Thymus (tissue), 11 donors: ENCODE measurements at regions not wholly inside any gene's neighbourhood (a gene's known extent, or its start where the extent isn't known, plus 50 kb on each side); places are given as distances from the start of the nearest gene placed in this dataset.

Experiments
- DNase-seq, 9 donors: peaks; one replicate each; pipeline ENCODE4 v3.0.0-alpha.2; 2013; ENCODE audit warnings: low spot score in 9 of 9, low read depth in 6 of 9, missing footprints in 1 of 9
- H3K27ac ChIP-seq, 2 donors: one replicate each; pipeline ENCODE4 v1.5.1; 2013; ENCODE audit warnings: control low read depth in 1 of 2, low read depth in 1 of 2, low read length in 1 of 2, mild to moderate bottlenecking in 1 of 2, moderate library complexity in 1 of 2
- H3K27me3 ChIP-seq, 2 donors: one replicate each; pipeline ENCODE4 v1.5.1; 2013; ENCODE audit warnings: low read length in 1 of 2; ENCODE audit not compliant: control insufficient read depth in 2 of 2, insufficient read depth in 1 of 2
- H3K36me3 ChIP-seq, 2 donors: one replicate each; pipeline ENCODE4 v1.5.1; 2013; ENCODE audit warnings: low read length in 1 of 2, mild to moderate bottlenecking in 1 of 2, moderate library complexity in 1 of 2; ENCODE audit not compliant: control insufficient read depth in 2 of 2, insufficient read depth in 2 of 2
- H3K4me1 ChIP-seq, 2 donors: one replicate each; pipeline ENCODE4 v1.5.1; 2013; ENCODE audit warnings: low read length in 2 of 2; ENCODE audit not compliant: control insufficient read depth in 2 of 2, insufficient read depth in 2 of 2
- H3K4me3 ChIP-seq, 2 donors: one replicate each; pipeline ENCODE4 v1.5.1; 2013; ENCODE audit warnings: low read length in 2 of 2, control low read depth in 1 of 2, mild to moderate bottlenecking in 1 of 2
- H3K9me3 ChIP-seq, 2 donors: one replicate each; pipeline ENCODE4 v1.5.1; 2013; ENCODE audit warnings: low read length in 1 of 2, mild to moderate bottlenecking in 1 of 2; ENCODE audit not compliant: control insufficient read depth in 2 of 2, insufficient read depth in 1 of 2
- WGBS: extraction: QIAGEN DNeasy Blood & Tissue Kit; methylation state at CpG from one replicate; pipeline ENCODE4 v1.1.7; 2013; 5-methylcytosine and 5-hydroxymethylcytosine counted together
- donor health status: healthy.

- WGBS = 92% methylated on average over 5 of the region's 5 CpGs
- no peak for DNase-seq
- H3K4me1 ChIP-seq = no peaks in the 10 kb centered on the region
Measured at GRCh38 chr6:2360716-2361115, 115.3 kb upstream of the GMDS start.

GRCh38 chr6:2360126-2360525 is 114.7 kb upstream of the GMDS start:
- Histone ChIP-seq H3K4me1 (no peaks in the 10 kb centered on the region), H3K27me3 (no peaks in the 10 kb centered on the region), H3K4me3 (no peak overlapping the region), H3K36me3 (no peaks in the 10 kb centered on the region), H3K27ac (no peak overlapping the region), H3K9me3 (no peaks in the 10 kb centered on the region)
- 85% methylated on average over 5 of the region's 5 CpGs for WGBS
- DNase-seq = no peak

More at GRCh38 chr6:2360716-2361115, 115.3 kb upstream of the GMDS start:
- no peak overlapping the region for H3K27ac ChIP-seq
- H3K27me3 ChIP-seq = no peaks in the 10 kb centered on the region
- no peaks in the 10 kb centered on the region for H3K36me3 ChIP-seq
- no peak overlapping the region for H3K4me3 ChIP-seq
- H3K9me3 ChIP-seq = no peaks in the 10 kb centered on the region

- H3K4me1 ChIP-seq = no peaks in the 10 kb centered on the region
- H3K9me3 ChIP-seq = no peaks in the 10 kb centered on the region
- WGBS = 98% methylated on average over 3 of the region's 3 CpGs
- H3K4me3 ChIP-seq = no peak overlapping the region
- no peak for DNase-seq
- no peak overlapping the region for H3K27ac ChIP-seq
- no peaks in the 10 kb centered on the region for H3K27me3 ChIP-seq
- no peaks in the 10 kb centered on the region for H3K36me3 ChIP-seq
Measured at GRCh38 chr6:2355150-2355549, 109.7 kb upstream of the GMDS start.

- no peaks in the 10 kb centered on the region for H3K36me3 ChIP-seq
- H3K27me3 ChIP-seq = no peaks in the 10 kb centered on the region
- H3K4me1 ChIP-seq = no peaks in the 10 kb centered on the region
- H3K4me3 ChIP-seq = no peak overlapping the region
- H3K27ac ChIP-seq = no peak overlapping the region
- DNase-seq = no peak
- no peaks in the 10 kb centered on the region for H3K9me3 ChIP-seq
- 83% methylated on average over 6 of the region's 6 CpGs for WGBS
Measured at GRCh38 chr6:2354138-2354491, 108.7 kb upstream of the GMDS start.

- Histone ChIP-seq H3K27ac (no peak overlapping the region), H3K27me3 (no peaks in the 10 kb centered on the region), H3K9me3 (no peaks in the 10 kb centered on the region), H3K4me3 (no peak overlapping the region), H3K4me1 (no peaks in the 10 kb centered on the region), H3K36me3 (no peaks in the 10 kb centered on the region)
- 82% methylated on average over 10 of the region's 10 CpGs for WGBS
- peak; percentile 19 to 76 (median 49) for DNase-seq
Measured at GRCh38 chr6:2353412-2354137, 108.2 kb upstream of the GMDS start.

- Histone ChIP-seq H3K27ac (no peak overlapping the region), H3K36me3 (no peaks in the 10 kb centered on the region), H3K9me3 (no peaks in the 10 kb centered on the region), H3K4me1 (no peaks in the 10 kb centered on the region), H3K27me3 (no peaks in the 10 kb centered on the region), H3K4me3 (no peak overlapping the region)
- DNase-seq = no peak
- 88% methylated on average over 4 of the region's 4 CpGs for WGBS
Measured at GRCh38 chr6:2351807-2352431, 106.5 kb upstream of the GMDS start.

- no peaks in the 10 kb centered on the region for H3K9me3 ChIP-seq
- DNase-seq = no peak
- H3K27ac ChIP-seq = no peak overlapping the region
- 86% methylated on average over 5 of the region's 5 CpGs for WGBS
- no peaks in the 10 kb centered on the region for H3K4me1 ChIP-seq
- no peaks in the 10 kb centered on the region for H3K27me3 ChIP-seq
- no peak overlapping the region for H3K4me3 ChIP-seq
- no peaks in the 10 kb centered on the region for H3K36me3 ChIP-seq
Measured at GRCh38 chr6:2351090-2351489, 105.7 kb upstream of the GMDS start.

GRCh38 chr6:2346078-2346477 is 100.7 kb upstream of the GMDS start:
- no peaks in the 10 kb centered on the region for H3K27me3 ChIP-seq
- no peaks in the 10 kb centered on the region for H3K36me3 ChIP-seq
- no peak overlapping the region for H3K4me3 ChIP-seq
- H3K9me3 ChIP-seq = no peaks in the 10 kb centered on the region
- no peak for DNase-seq
- H3K4me1 ChIP-seq = no peaks in the 10 kb centered on the region
- H3K27ac ChIP-seq = no peak overlapping the region
- 95% methylated on average over 3 of the region's 3 CpGs for WGBS

GRCh38 chr6:2344319-2344905 is 99.0 kb upstream of the GMDS start:
- Histone ChIP-seq H3K4me3 (no peak overlapping the region), H3K27me3 (no peaks in the 10 kb centered on the region), H3K9me3 (no peaks in the 10 kb centered on the region), H3K36me3 (no peaks in the 10 kb centered on the region), H3K27ac (no peak overlapping the region), H3K4me1 (no peaks in the 10 kb centered on the region)
- 97% methylated on average over 6 of the region's 6 CpGs for WGBS
- no peak for DNase-seq
